Body of pancreas (tissue), 4 donors: ENCODE measurements at regions not wholly inside any gene's neighbourhood (a gene's known extent, or its start where the extent isn't known, plus 50 kb on each side); places are given as distances from the start of the nearest gene placed in this dataset.

Source experiments
- POLR2A ChIP-seq, 3 donors: fragments of 450-650 bp; IDR thresholded peaks; one replicate each; pipeline ENCODE4 v1.6.1; 2016; ENCODE audit warnings: antibody characterized with exemption in 3 of 3, mild to moderate bottlenecking in 2 of 3
- TF ChIP-seq, protein P1 (sequence below), 7 experiments: fragments of 450-650 bp in 4 of 7; fragments of 200-600 bp in 3 of 7; sonication (generic) in 3 of 7; IDR thresholded peaks; one replicate each; pipeline ENCODE4 v1.5.1; 2016 to 2019; ENCODE audit warnings: antibody characterized with exemption in 7 of 7

GRCh38 chr2:176589825-176590440 lies 320.7 kb downstream of the MTX2 start:
- TF ChIP-seq POLR2A (IDR thresholded peaks at IDR 0.05): no peak
- TF ChIP-seq, protein P1, sequence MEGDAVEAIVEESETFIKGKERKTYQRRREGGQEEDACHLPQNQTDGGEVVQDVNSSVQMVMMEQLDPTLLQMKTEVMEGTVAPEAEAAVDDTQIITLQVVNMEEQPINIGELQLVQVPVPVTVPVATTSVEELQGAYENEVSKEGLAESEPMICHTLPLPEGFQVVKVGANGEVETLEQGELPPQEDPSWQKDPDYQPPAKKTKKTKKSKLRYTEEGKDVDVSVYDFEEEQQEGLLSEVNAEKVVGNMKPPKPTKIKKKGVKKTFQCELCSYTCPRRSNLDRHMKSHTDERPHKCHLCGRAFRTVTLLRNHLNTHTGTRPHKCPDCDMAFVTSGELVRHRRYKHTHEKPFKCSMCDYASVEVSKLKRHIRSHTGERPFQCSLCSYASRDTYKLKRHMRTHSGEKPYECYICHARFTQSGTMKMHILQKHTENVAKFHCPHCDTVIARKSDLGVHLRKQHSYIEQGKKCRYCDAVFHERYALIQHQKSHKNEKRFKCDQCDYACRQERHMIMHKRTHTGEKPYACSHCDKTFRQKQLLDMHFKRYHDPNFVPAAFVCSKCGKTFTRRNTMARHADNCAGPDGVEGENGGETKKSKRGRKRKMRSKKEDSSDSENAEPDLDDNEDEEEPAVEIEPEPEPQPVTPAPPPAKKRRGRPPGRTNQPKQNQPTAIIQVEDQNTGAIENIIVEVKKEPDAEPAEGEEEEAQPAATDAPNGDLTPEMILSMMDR (IDR thresholded peaks at IDR 0.05): no peak
